ENCODE measurements at regions not wholly inside any gene's neighbourhood (a gene's known extent, or its start where the extent isn't known, plus 50 kb on each side); places are given as distances from the start of the nearest gene placed in this dataset.
"Not testable (repeated sequence)": the region's sequence is repeated elsewhere in the genome, so short reads cannot be mapped to it uniquely, and the experiment has no call there.

DNA sequence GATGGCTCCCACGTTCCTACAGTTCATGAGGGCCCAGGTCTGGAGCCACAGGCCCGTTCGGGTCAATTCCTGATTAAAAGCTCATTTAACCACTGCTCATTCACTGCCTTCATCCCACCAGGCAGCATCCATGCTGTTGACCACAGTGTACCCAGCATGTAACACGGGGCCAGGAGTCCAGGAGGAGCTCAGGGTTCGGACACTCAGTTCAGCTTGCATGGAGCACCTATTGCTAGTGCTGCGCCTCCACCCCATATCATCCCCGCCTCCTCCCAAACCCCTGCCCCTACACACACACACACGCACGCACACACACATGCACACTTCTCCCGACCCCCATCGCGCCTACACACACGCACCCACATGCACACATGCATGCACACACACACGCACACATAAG is 72.9 kb upstream of the SNTG2 start:
- Histone ChIP-seq H3K27me3 (ENCODE audit: control insufficient read depth, insufficient read depth, low read length) (peaks cover 4% of the 10 kb centered on the region; the same call in 1 of the 2 replicates), H3K27ac (ENCODE audit: low read depth, low read length) (no peak overlapping the region), H3K4me1 (ENCODE audit: control insufficient read depth, insufficient read depth, low read length) (0 out of 2 replicates have a peak, but pooled peaks cover 5% of the 10 kb centered on the region), H3K36me3 (ENCODE audit: control insufficient read depth, insufficient read depth, low read length) (no peaks in the 10 kb centered on the region), H3K4me3 (ENCODE audit: low read depth, low read length) (no peak overlapping the region), H3K9ac (ENCODE audit: low read length) (no peak overlapping the region), H3K9me3 (ENCODE audit: control insufficient read depth, insufficient read depth, low read depth, low read length) (peaks cover 7% of the 10 kb centered on the region; the same call in 1 of the 2 replicates)

DNA sequence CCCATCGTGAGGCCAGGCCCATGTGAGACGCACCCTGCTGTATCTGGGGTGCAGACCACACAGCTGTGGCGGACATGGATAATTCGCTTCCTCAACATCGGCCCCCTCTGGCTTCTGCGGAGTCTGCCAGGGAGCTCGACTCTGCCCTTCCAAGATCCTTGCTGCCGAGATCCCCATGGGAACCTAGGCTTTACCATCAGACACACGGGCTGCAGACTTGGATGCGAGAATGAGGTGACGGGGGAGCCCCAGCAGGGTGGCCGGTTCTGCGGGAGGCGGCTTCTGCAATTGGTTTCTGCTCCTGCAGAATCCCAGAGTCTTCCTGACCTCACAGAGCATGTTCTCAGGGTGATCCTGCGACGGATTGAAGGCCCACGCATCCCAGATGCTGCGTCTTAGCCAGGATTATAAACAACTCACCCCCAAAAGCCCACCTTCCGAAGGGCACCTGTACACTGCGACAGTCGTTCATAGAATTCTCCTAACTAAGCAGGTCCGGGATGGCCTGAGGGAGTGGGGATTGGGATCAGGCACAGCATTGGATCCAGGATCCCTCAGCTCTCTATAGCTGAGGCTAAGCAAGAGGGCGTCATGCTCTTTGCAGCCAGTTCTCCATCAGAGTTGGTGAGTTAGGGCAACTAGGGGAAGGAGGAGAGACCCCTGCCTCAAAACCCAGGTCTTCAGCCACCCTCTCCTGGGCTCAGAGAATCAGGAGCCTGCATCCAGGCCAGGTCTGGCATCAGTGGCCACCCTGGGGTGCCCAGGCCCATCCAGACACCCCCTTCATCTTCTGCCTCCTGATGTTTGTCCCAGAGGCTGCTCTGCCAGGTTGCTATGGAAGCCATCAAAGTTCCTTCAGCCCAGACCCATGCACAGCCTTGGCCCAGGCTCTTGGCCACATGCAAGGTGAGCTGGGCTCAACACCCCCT is 74.7 kb upstream of the SNTG2 start:
- Histone ChIP-seq H3K4me3 (ENCODE audit: low read depth, low read length) (no peak overlapping the region), H3K27me3 (ENCODE audit: control insufficient read depth, insufficient read depth, low read length) (peaks cover 6% of the 10 kb centered on the region; the same call in 1 of the 2 replicates)

DNA sequence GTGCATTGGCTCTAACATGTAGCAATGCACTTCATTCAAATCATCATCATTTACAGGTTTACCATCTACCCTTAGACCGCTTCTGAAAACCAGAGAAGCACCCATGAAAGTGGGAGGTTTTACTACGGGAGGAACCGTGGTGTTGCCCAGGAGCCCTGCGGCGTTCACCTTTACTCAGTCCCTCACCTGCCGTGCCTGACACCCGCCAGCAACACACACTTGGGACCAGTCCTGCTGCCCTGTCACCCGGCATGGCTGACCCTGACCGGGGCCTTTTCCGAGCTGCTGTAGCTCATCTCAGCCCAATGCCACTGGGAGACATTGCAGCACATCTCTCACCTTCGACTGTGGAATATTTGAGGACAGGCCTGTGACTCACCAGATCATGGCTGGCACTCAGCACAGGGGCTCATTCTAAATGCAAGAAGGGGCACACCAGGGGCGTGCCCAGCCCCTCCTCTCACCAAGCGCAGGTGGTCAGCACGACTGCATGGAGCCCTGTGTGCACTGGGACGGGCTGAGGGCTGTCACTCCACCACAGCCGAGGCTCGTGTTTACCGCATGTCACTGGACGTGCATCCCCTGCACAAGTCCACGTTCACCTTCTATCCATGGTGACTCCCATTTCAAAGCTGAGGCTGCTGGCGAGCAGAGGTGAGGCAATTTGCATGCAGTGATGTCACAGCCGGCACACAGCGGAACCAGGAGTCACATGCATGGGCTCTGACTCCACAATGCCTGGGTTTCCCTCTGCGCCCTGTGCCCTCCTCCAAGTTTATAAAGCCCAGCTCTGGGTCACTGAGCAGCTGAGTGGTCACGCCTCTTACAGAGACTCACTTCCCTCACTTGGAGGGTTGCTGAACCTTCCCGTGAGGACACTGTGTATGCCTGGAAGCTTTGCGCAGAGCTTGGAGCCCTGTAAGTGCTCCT is 76.7 kb upstream of the SNTG2 start:
- Histone ChIP-seq H3K36me3 (ENCODE audit: control insufficient read depth, insufficient read depth, low read length) (no peaks in the 10 kb centered on the region), H3K9ac (ENCODE audit: low read length) (no peak overlapping the region), H3K4me3 (ENCODE audit: low read depth, low read length) (no peak overlapping the region), H3K27ac (ENCODE audit: low read depth, low read length) (no peak overlapping the region), H3K4me1 (ENCODE audit: control insufficient read depth, insufficient read depth, low read length) (no peaks in the 10 kb centered on the region), H3K9me3 (ENCODE audit: control insufficient read depth, insufficient read depth, low read depth, low read length) (0 out of 2 replicates have a peak, but pooled peaks cover 4% of the 10 kb centered on the region), H3K27me3 (ENCODE audit: control insufficient read depth, insufficient read depth, low read length) (peaks cover 5% of the 10 kb centered on the region; the same call in 1 of the 2 replicates)

More for the DNA sequence above, 74.7 kb upstream of the SNTG2 start:
- Histone ChIP-seq H3K4me1 (ENCODE audit: control insufficient read depth, insufficient read depth, low read length) (0 out of 2 replicates have a peak, but pooled peaks cover 2% of the 10 kb centered on the region), H3K36me3 (ENCODE audit: control insufficient read depth, insufficient read depth, low read length) (no peaks in the 10 kb centered on the region), H3K9ac (ENCODE audit: low read length) (no peak overlapping the region), H3K9me3 (ENCODE audit: control insufficient read depth, insufficient read depth, low read depth, low read length) (peaks cover 7% of the 10 kb centered on the region; the same call in 1 of the 2 replicates), H3K27ac (ENCODE audit: low read depth, low read length) (no peak overlapping the region)

- H3K36me3 ChIP-seq (ENCODE audit: control insufficient read depth, insufficient read depth, low read length), result no peaks in the 10 kb centered on the region
- H3K27me3 ChIP-seq (ENCODE audit: control insufficient read depth, insufficient read depth, low read length), result peaks cover 5% of the 10 kb centered on the region; the same call in 1 of the 2 replicates
Observed at GRCh38 chr2:873027-873426, 77.6 kb upstream of the SNTG2 start.

DNA sequence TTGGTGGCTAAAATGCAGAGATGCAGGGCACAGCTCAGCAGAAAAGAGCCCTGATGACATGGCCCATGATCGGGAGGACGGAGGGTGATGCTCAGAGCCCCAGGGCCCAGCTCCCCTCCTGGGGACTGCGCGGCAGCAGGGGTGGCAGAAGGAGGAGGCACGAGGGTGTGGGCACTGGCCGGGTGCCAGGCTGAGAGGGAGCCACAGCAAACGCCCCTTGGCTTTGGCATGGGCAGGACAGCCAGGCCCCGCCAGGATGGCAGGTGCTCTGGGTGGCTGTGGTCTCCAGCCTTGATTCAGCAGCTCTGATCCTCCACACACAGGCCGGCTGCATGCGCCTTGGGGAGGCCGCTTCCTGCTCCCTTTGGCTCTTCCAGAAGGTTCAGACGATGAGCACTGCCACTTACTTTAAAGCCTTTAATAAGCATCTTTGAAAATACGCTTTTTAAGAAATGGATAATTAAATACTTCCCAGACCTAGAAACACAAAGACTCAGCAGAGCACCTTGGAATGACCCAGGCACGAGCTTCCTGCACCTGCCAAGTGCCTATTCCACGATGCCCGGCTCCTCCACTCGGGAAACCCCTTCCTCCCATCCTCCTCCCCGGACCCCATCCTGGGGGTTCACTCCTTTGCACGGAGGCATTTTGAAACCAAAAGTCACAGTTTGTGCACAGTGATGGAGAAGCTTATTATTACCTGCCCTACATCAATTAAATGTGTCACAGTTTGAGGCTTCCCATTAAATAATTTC is 78.5 kb upstream of the SNTG2 start:
- H3K27me3 ChIP-seq (ENCODE audit: control insufficient read depth, insufficient read depth, low read length), result peaks cover 5% of the 10 kb centered on the region; the same call in 1 of the 2 replicates

More at GRCh38 chr2:873027-873426, 77.6 kb upstream of the SNTG2 start:
- H3K9ac ChIP-seq (ENCODE audit: low read length), result no peak overlapping the region
- H3K4me1 ChIP-seq (ENCODE audit: control insufficient read depth, insufficient read depth, low read length), result no peaks in the 10 kb centered on the region
- H3K27ac ChIP-seq (ENCODE audit: low read depth, low read length), result no peak overlapping the region
- H3K4me3 ChIP-seq (ENCODE audit: low read depth, low read length), result no peak overlapping the region
- H3K9me3 ChIP-seq (ENCODE audit: control insufficient read depth, insufficient read depth, low read depth, low read length), result no peaks in the 10 kb centered on the region

GRCh38 chr2:871175-871727 is 79.4 kb upstream of the SNTG2 start:
- H3K4me3 ChIP-seq (ENCODE audit: low read depth, low read length), result no peak overlapping the region
- H3K27me3 ChIP-seq (ENCODE audit: control insufficient read depth, insufficient read depth, low read length), result peaks cover 5% of the 10 kb centered on the region; the same call in 1 of the 2 replicates
- no peaks in the 10 kb centered on the region for H3K36me3 ChIP-seq (ENCODE audit: control insufficient read depth, insufficient read depth, low read length)
- H3K4me1 ChIP-seq (ENCODE audit: control insufficient read depth, insufficient read depth, low read length), result peaks cover 12% of the 10 kb centered on the region
- H3K9ac ChIP-seq (ENCODE audit: low read length), result no peak overlapping the region
- H3K27ac ChIP-seq (ENCODE audit: low read depth, low read length), result no peak overlapping the region
- no peaks in the 10 kb centered on the region for H3K9me3 ChIP-seq (ENCODE audit: control insufficient read depth, insufficient read depth, low read depth, low read length)

More for the DNA sequence above, 78.5 kb upstream of the SNTG2 start:
- peaks cover 3% of the 10 kb centered on the region; the same call in 1 of the 2 replicates for H3K4me1 ChIP-seq (ENCODE audit: control insufficient read depth, insufficient read depth, low read length)
- no peaks in the 10 kb centered on the region for H3K36me3 ChIP-seq (ENCODE audit: control insufficient read depth, insufficient read depth, low read length)
- H3K9me3 ChIP-seq (ENCODE audit: control insufficient read depth, insufficient read depth, low read depth, low read length), result no peaks in the 10 kb centered on the region
- H3K4me3 ChIP-seq (ENCODE audit: low read depth, low read length), result no peak overlapping the region
- H3K27ac ChIP-seq (ENCODE audit: low read depth, low read length), result no peak overlapping the region
- H3K9ac ChIP-seq (ENCODE audit: low read length), result no peak overlapping the region

GRCh38 chr2:870426-870825 is 80.2 kb upstream of the SNTG2 start:
- Histone ChIP-seq H3K9me3 (ENCODE audit: control insufficient read depth, insufficient read depth, low read depth, low read length) (no peaks in the 10 kb centered on the region), H3K4me3 (ENCODE audit: low read depth, low read length) (no peak overlapping the region), H3K4me1 (ENCODE audit: control insufficient read depth, insufficient read depth, low read length) (peaks cover 18% of the 10 kb centered on the region), H3K9ac (ENCODE audit: low read length) (no peak overlapping the region), H3K27me3 (ENCODE audit: control insufficient read depth, insufficient read depth, low read length) (peaks cover 5% of the 10 kb centered on the region; the same call in 1 of the 2 replicates), H3K36me3 (ENCODE audit: control insufficient read depth, insufficient read depth, low read length) (no peaks in the 10 kb centered on the region), H3K27ac (ENCODE audit: low read depth, low read length) (no peak overlapping the region)

DNA sequence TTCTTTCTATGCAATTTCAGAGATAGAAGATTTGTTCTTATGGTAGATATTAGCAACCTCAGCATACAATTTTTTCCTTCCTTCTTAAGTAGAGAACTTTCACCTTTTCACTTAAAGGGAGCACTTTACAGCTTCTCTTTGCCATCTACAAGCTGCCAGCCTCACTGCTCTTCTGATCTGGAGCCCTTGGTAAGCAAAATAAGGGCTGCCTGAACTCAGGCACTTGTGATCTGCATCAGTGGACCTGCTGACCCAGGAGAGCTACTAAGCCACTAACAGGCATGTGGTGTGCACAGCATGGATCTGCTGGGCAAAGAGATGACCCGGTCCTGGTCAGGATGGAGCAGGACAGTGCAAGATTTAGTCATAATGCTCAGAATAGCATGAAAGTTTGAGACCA is 80.8 kb upstream of the SNTG2 start:
- peaks cover 5% of the 10 kb centered on the region; the same call in 1 of the 2 replicates for H3K27me3 ChIP-seq (ENCODE audit: control insufficient read depth, insufficient read depth, low read length)

DNA sequence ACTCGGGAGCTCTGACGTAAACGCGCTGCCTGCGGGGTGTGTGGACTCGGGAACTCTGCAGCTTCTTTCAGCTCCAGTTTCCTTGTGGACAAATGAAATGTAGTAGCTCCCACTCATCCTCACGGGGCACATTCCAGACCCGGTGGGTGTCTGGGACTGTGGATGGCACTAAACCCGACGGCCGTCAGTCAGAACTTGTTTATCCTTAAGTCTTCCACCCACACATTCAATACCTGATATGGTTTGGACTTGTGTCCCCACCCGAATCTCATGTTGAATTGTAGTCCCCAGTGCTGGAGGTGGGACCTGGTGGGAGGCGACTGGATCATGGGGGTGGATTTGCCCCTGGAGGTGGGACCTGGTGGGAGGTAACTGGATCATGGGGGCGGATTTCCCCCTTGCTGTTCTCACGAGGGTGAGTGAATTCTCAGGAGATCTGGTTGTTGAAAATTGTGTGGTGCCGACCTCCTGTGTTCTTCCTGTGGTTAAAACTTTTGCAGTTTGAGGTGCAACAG is 81.2 kb upstream of the SNTG2 start:
- H3K4me1 ChIP-seq (ENCODE audit: control insufficient read depth, insufficient read depth, low read length), result peaks cover 18% of the 10 kb centered on the region
- no peaks in the 10 kb centered on the region for H3K36me3 ChIP-seq (ENCODE audit: control insufficient read depth, insufficient read depth, low read length)
- H3K27ac ChIP-seq (ENCODE audit: low read depth, low read length), result no peak overlapping the region
- no peak overlapping the region for H3K9ac ChIP-seq (ENCODE audit: low read length)
- peaks cover 5% of the 10 kb centered on the region; the same call in 1 of the 2 replicates for H3K27me3 ChIP-seq (ENCODE audit: control insufficient read depth, insufficient read depth, low read length)
- H3K9me3 ChIP-seq (ENCODE audit: control insufficient read depth, insufficient read depth, low read depth, low read length), result no peaks in the 10 kb centered on the region
- H3K4me3 ChIP-seq (ENCODE audit: low read depth, low read length), result no peak overlapping the region

More for the DNA sequence above, 80.8 kb upstream of the SNTG2 start:
- Histone ChIP-seq H3K36me3 (ENCODE audit: control insufficient read depth, insufficient read depth, low read length) (no peaks in the 10 kb centered on the region), H3K9me3 (ENCODE audit: control insufficient read depth, insufficient read depth, low read depth, low read length) (no peaks in the 10 kb centered on the region), H3K9ac (ENCODE audit: low read length) (no peak overlapping the region), H3K4me1 (ENCODE audit: control insufficient read depth, insufficient read depth, low read length) (peaks cover 18% of the 10 kb centered on the region), H3K27ac (ENCODE audit: low read depth, low read length) (no peak overlapping the region), H3K4me3 (ENCODE audit: low read depth, low read length) (no peak overlapping the region)

DNA sequence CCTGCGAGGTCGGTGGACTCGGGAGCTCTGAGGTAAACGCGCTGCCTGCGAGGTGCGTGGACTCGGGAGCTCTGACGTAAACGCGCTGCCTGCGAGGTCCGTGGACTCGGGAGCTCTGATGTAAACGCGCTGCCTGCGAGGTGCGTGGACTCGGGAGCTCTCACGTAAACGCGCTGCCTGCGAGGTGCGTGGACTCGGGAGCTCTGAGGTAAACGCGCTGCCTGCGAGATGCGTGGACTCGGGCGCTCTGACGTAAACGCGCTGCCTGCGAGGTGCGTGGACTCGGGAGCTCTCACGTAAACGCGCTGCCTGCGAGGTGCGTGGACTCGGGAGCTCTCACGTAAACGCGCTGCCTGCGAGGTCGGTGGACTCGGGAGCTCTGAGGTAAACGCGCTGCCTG is 81.8 kb upstream of the SNTG2 start:
- H3K4me3 ChIP-seq (ENCODE audit: low read depth, low read length); H3K9me3 ChIP-seq (ENCODE audit: control insufficient read depth, insufficient read depth, low read depth, low read length); H3K36me3 ChIP-seq (ENCODE audit: control insufficient read depth, insufficient read depth, low read length); H3K27me3 ChIP-seq (ENCODE audit: control insufficient read depth, insufficient read depth, low read length); H3K9ac ChIP-seq (ENCODE audit: low read length); H3K27ac ChIP-seq (ENCODE audit: low read depth, low read length): not testable (repeated sequence)
- peaks cover 18% of the 10 kb centered on the region for H3K4me1 ChIP-seq (ENCODE audit: control insufficient read depth, insufficient read depth, low read length)

Data from HUES6 (cell line).